Cardiac fibroblast (primary cell): ENCODE measurements at regions not wholly inside any gene's neighbourhood (a gene's known extent, or its start where the extent isn't known, plus 50 kb on each side); places are given as distances from the start of the nearest gene placed in this dataset.

Source experiments
- DNase-seq, 2 donors: peaks; one replicate each; pipeline versions ENCODE4 v3.0.0 to v3.0.0-alpha.2; 2010; ENCODE audit warnings: low read depth in 2 of 2
- H3K4me3 ChIP-seq, 2 donors: replicated peaks in 1 of 2; 1 replicate in 1 of 2; 2 replicates in 1 of 2; pipeline ENCODE4 v1.5.1; 2011; ENCODE audit warnings: low read depth in 2 of 2, low read length in 2 of 2, mild to moderate bottlenecking in 2 of 2, moderate library complexity in 1 of 2
- CTCF ChIP-seq: IDR thresholded peaks from one replicate; pipeline ENCODE4 v1.5.1; 2011; ENCODE audit warnings: low read depth, mild to moderate bottlenecking, low read length, inconsistent platforms

GRCh38 chr2:18871430-18871829, 282.1 kb upstream of the NT5C1B start:
- no peak for TF ChIP-seq CTCF
- no peak for DNase-seq
- no peak overlapping the region for H3K4me3 ChIP-seq

- no peak for TF ChIP-seq CTCF
- no peak overlapping the region for H3K4me3 ChIP-seq
- DNase-seq = no peak
Measured at GRCh38 chr2:18870307-18870706, 280.9 kb upstream of the NT5C1B start.

GRCh38 chr2:18861951-18862350, 272.6 kb upstream of the NT5C1B start:
- no peak for DNase-seq
- no peak for TF ChIP-seq CTCF
- H3K4me3 ChIP-seq = no peak overlapping the region

- no peak for DNase-seq
- TF ChIP-seq CTCF = no peak
- no peak overlapping the region for H3K4me3 ChIP-seq
Measured at GRCh38 chr2:18860179-18860578, 270.8 kb upstream of the NT5C1B start.

- H3K4me3 ChIP-seq = no peak overlapping the region
- DNase-seq = no peak
- no peak for TF ChIP-seq CTCF
Measured at GRCh38 chr2:18856765-18857164, 267.4 kb upstream of the NT5C1B start.

GRCh38 chr2:18855027-18855426, 265.7 kb upstream of the NT5C1B start:
- DNase-seq = peak; percentile 33 to 37
- H3K4me3 ChIP-seq = no peak overlapping the region
- peak; percentile 58 for TF ChIP-seq CTCF

- DNase-seq = no peak
- TF ChIP-seq CTCF = no peak
- no peak overlapping the region for H3K4me3 ChIP-seq
Measured at GRCh38 chr2:18849841-18850578, 260.6 kb upstream of the NT5C1B start.
